ENCODE measurements at regions not wholly inside any gene's neighbourhood (a gene's known extent, or its start where the extent isn't known, plus 50 kb on each side); places are given as distances from the start of the nearest gene placed in this dataset.

- no peak for TF ChIP-seq USF2 (IDR thresholded peaks at IDR 0.05; ENCODE audit: low read length)
- no peak for TF ChIP-seq BACH1 (IDR thresholded peaks at IDR 0.05; ENCODE audit: low read length)
- no peak for TF ChIP-seq SP1 (IDR thresholded peaks at IDR 0.05; ENCODE audit: low read depth, low read length)
- no peak for TF ChIP-seq HDAC2 (IDR thresholded peaks at IDR 0.05; ENCODE audit: borderline replicate concordance in 1 of 2, low read depth in 2 of 2, low read length in 2 of 2)
- TF ChIP-seq GABPA (IDR thresholded peaks at IDR 0.05; ENCODE audit: borderline replicate concordance, insufficient read depth, low read length), result no peak
These were observed 297.7 kb upstream of the POU5F2 start (continued) for GRCh38 chr5:94039101-94039500.

Data from H1 (cell line).